ENCODE measurements at regions not wholly inside any gene's neighbourhood (a gene's known extent, or its start where the extent isn't known, plus 50 kb on each side); places are given as distances from the start of the nearest gene placed in this dataset.
"Not testable (repeated sequence)": the region's sequence is repeated elsewhere in the genome, so short reads cannot be mapped to it uniquely, and the experiment has no call there.

DNA sequence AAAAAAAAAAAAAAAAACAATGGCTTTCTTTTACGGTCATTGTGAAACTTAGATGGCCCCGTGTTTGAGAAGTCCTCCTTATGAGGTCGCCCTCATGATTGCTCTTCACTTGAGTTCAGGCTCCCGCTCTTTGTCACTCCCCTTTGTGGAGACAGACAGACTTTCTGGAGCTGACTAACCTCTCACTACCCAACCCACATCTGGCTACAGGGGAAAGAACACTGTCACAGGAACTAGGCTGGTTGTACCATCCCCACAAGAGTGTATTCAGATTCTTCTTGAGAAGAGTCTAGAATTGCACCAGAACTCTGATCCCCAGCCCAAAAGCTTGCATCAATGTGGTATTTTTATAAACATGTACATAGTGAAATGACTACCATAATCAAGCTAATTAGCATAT lies 160.4 kb upstream of the ZNF658 start:
- H3K27ac Mint-ChIP-seq; H3K4me3 Mint-ChIP-seq; H3K9me3 Mint-ChIP-seq; H3K27me3 Mint-ChIP-seq (ENCODE audit: low read depth); H3K36me3 Mint-ChIP-seq (ENCODE audit: low read depth); H3K4me1 Mint-ChIP-seq (ENCODE audit: low read depth): not testable (repeated sequence)

DNA sequence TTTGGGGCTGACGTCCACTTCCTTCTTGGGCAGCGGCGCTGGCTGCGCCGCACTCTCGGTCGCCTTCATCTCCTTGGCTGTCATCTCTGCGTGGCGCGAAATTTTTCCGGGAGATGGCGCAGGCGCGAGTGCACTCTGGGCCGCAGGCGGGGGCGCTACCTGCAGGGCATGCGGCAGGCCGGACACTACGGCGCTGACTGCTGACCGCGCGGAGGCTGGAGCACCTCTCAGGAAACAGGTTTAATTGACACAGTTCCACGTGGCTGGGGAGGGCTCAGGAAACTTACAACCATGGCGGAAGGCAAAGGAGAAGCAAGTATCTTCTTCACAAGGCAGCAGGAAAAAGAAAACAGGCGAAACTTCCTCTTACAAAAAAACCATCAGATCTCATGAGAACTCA lies 154.7 kb upstream of the ZNF658 start:
- not testable (repeated sequence) for H3K4me3 Mint-ChIP-seq; H3K9me3 Mint-ChIP-seq; H3K27me3 Mint-ChIP-seq (ENCODE audit: low read depth); H3K36me3 Mint-ChIP-seq (ENCODE audit: low read depth); H3K27ac Mint-ChIP-seq; H3K4me1 Mint-ChIP-seq (ENCODE audit: low read depth)

DNA sequence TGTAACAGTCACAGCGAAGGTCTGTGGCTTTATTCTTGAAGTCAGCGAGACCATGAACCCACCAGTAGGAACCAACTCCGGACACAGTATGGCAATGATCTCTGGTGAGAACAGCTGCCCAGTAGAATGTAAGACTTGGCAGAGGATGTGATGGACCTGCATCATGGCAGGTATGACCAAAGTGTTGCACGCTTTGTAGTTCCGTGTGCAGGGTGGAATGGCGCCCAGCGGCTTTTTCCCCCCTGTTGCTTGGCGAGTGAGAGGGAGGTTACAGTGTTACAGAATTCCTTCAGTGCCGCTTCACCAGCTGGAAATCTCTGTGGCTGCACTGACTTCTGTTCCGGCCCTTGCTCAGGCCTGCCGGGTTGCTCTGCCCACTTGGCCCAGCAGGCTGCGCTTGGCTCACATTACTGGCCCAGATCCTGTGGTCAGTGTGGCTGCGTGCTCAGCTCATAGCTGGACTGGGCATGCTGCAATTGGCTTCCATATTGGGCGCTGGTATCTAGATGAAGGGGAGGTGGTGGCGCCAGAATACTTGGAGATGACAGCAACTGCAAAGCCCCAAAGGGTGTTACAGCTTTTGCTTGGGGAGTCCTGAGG lies 148.1 kb upstream of the ZNF658 start:
- H3K4me3 Mint-ChIP-seq; H3K4me1 Mint-ChIP-seq (ENCODE audit: low read depth); H3K27ac Mint-ChIP-seq; H3K27me3 Mint-ChIP-seq (ENCODE audit: low read depth); H3K36me3 Mint-ChIP-seq (ENCODE audit: low read depth); H3K9me3 Mint-ChIP-seq: not testable (repeated sequence)

GRCh38 chr9:66759825-66760492 lies 140.6 kb upstream of the ZNF658 start:
- H3K4me1 Mint-ChIP-seq (ENCODE audit: low read depth); H3K9me3 Mint-ChIP-seq; H3K27ac Mint-ChIP-seq; H3K27me3 Mint-ChIP-seq (ENCODE audit: low read depth); H3K36me3 Mint-ChIP-seq (ENCODE audit: low read depth); H3K4me3 Mint-ChIP-seq: not testable (repeated sequence)

DNA sequence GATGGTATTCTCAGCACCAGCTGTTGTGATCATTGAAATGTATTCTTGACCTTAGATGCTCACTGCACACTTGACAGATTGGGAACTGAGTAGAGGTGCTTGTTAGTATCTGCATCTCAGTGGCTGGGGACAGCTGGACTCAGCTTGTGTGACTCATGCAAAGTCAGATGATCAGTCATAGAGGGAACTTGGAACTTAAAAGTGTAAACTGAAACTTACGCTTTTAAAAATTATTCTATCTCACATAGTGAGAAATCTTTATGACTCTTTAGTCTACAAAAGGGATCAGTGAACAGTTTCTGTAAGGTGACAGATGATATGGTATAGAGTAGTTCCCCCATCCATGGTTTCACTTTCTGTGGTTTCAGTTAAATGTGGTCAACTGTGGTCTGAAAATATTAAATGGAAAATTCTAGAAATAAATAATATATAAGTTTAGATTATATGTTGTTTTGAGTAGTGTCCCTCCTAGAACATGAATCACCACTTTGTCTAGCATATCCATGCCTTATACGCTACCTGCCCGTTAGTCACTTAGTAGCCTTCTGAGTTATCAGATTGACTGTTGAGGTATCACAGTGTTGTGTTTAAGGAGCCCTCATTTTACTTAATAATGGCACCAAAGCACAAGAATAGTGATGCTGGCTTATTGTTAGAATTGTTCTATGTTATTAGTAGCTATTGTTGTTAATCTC lies 135.6 kb upstream of the ZNF658 start:
- H3K4me3 Mint-ChIP-seq; H3K4me1 Mint-ChIP-seq (ENCODE audit: low read depth); H3K27ac Mint-ChIP-seq: not testable (repeated sequence)

DNA sequence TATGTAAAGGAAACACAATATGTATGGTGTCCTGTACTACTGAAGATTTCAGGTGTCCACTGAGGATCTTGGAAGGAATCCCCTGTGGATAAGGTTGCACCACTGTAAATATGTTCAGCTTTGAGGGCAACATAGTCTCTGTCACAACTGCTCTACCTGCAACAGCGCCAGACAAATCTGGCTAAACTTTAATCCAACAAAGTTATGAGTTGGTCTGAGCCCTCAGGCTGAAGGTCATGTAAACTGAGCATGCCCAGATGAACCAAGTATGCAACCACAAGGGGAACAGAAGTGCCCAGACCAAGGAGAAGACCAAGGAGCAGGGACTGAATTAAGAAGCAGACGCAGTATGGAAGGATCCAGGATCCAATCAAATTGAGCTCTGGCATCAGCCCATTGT lies 135.0 kb upstream of the ZNF658 start:
- not testable (repeated sequence) for H3K4me1 Mint-ChIP-seq (ENCODE audit: low read depth); H3K27ac Mint-ChIP-seq; H3K27me3 Mint-ChIP-seq (ENCODE audit: low read depth); H3K9me3 Mint-ChIP-seq; H3K4me3 Mint-ChIP-seq; H3K36me3 Mint-ChIP-seq (ENCODE audit: low read depth)

More for the DNA sequence above, 135.6 kb upstream of the ZNF658 start:
- not testable (repeated sequence) for H3K27me3 Mint-ChIP-seq (ENCODE audit: low read depth); H3K9me3 Mint-ChIP-seq; H3K36me3 Mint-ChIP-seq (ENCODE audit: low read depth)

DNA sequence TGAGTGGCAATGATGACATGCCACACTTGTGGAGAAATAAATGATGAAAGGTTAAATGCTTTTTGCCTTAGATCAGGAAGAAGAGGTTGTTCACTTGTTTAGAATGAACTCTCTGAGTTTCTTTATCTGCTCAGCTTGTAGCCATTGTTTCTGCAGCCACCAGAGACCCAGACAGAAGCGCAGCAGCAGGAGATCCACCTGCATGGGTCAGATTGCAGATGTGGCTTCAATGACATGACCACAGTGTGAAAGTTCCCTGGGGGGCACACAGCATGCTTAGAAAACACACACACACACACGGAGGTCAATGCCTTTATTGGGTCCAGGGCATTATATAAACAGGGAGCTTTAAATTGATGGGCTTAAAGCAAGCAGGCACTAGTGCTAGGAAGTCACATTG lies 129.0 kb upstream of the ZNF658 start:
- H3K4me1 Mint-ChIP-seq (ENCODE audit: low read depth); H3K27me3 Mint-ChIP-seq (ENCODE audit: low read depth); H3K36me3 Mint-ChIP-seq (ENCODE audit: low read depth); H3K9me3 Mint-ChIP-seq; H3K4me3 Mint-ChIP-seq; H3K27ac Mint-ChIP-seq: not testable (repeated sequence)

DNA sequence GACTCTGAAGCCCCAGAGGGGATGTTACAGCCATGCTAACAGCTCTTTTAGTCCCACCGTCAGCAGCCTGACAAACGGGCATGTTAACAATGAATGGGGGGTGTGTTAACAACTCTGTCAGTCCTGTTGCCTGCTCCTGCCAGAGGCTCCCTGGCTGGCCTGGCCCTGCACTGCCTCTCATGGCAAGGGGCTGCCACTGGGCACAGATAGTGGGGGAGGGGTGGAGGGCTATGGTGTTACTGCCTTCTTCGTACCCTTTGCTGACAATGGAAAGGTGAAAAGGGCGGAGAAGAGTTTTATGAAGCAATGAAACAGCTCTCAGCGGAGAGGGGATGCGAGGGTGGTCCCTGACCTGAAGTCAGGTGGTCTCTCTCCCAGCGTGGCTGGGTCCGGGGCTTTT lies 125.9 kb upstream of the ZNF658 start:
- H3K4me1 Mint-ChIP-seq (ENCODE audit: low read depth); H3K4me3 Mint-ChIP-seq; H3K36me3 Mint-ChIP-seq (ENCODE audit: low read depth); H3K27ac Mint-ChIP-seq; H3K9me3 Mint-ChIP-seq; H3K27me3 Mint-ChIP-seq (ENCODE audit: low read depth): not testable (repeated sequence)

DNA sequence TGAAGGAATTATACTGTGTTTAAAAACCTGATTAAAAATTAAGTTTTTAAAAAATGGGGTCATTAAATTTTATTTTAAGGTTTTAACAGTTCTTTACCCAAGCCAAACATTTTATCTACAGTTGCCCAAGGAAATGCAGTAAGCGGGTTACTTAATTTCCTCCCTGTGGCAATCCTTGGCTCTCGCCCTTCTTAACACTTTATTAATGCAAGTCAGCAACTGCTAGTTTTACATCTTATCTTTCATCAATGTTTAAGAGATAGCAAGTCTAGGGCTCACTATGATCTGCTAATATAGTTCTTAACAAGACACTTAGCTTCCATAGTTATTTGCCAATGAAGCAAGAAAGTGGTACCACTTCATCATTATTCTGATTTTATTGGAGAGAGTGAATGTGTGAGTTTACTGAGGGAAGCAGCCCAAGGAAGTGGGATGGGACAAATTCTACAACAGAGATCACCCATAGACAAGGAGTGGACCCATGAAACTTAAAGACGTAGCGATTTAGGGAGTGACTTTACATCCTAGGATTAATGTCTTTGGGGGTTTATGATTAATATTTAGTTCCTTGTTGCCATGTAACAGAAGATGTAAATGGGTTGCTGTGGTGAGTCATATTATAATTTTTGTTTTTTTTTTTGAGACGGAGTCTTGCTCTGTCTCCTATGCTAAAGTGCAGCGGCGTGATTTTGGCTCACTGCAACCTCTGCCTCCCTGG lies 120.4 kb upstream of the ZNF658 start:
- not testable (repeated sequence) for H3K9me3 Mint-ChIP-seq; H3K27me3 Mint-ChIP-seq (ENCODE audit: low read depth); H3K4me1 Mint-ChIP-seq (ENCODE audit: low read depth); H3K27ac Mint-ChIP-seq; H3K4me3 Mint-ChIP-seq; H3K36me3 Mint-ChIP-seq (ENCODE audit: low read depth)

GRCh38 chr9:66781240-66781639 lies 119.3 kb upstream of the ZNF658 start:
- H3K27ac Mint-ChIP-seq; H3K36me3 Mint-ChIP-seq (ENCODE audit: low read depth); H3K4me1 Mint-ChIP-seq (ENCODE audit: low read depth); H3K27me3 Mint-ChIP-seq (ENCODE audit: low read depth); H3K9me3 Mint-ChIP-seq; H3K4me3 Mint-ChIP-seq: not testable (repeated sequence)

- H3K4me3 Mint-ChIP-seq; H3K27ac Mint-ChIP-seq; H3K4me1 Mint-ChIP-seq (ENCODE audit: low read depth); H3K9me3 Mint-ChIP-seq; H3K27me3 Mint-ChIP-seq (ENCODE audit: low read depth); H3K36me3 Mint-ChIP-seq (ENCODE audit: low read depth): not testable (repeated sequence)
Observed at GRCh38 chr9:66782010-66782409, 118.5 kb upstream of the ZNF658 start.

GRCh38 chr9:66785603-66786002 lies 114.9 kb upstream of the ZNF658 start:
- not testable (repeated sequence) for H3K36me3 Mint-ChIP-seq (ENCODE audit: low read depth); H3K9me3 Mint-ChIP-seq; H3K27me3 Mint-ChIP-seq (ENCODE audit: low read depth); H3K4me3 Mint-ChIP-seq; H3K27ac Mint-ChIP-seq; H3K4me1 Mint-ChIP-seq (ENCODE audit: low read depth)

DNA sequence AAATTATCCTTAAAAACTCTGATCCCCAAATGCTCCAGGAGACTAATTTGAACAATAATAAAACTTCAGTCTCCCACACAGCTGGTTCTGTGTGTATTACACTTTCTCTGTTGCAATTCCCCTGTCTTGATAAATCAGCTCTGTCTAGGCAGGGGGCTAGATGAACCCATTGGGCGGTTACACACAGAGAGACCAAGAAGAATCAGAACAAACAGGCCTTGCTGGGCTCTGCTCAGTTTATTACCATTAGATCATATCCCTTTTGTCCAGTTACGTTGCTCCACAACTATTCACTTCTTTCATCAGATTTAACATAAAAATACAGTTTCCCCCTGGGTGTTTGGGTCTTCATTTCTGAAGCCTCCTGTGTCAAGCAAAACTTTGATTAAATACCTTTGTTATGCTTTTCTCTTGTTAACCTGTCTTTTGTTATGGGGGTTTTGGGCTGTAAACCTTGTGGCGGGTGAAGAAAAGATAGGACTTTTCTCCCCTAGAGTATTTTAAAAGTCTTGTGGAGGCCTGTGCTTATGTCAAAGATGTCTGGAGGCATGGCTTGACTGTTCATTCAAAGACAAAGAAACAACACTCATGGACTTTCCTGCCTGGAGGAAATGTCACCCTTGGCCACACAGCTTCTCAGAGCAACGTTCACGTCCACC lies 109.3 kb upstream of the ZNF658 start:
- H3K27ac Mint-ChIP-seq; H3K4me3 Mint-ChIP-seq; H3K9me3 Mint-ChIP-seq; H3K36me3 Mint-ChIP-seq (ENCODE audit: low read depth); H3K4me1 Mint-ChIP-seq (ENCODE audit: low read depth); H3K27me3 Mint-ChIP-seq (ENCODE audit: low read depth): not testable (repeated sequence)

- H3K27ac Mint-ChIP-seq; H3K36me3 Mint-ChIP-seq (ENCODE audit: low read depth); H3K27me3 Mint-ChIP-seq (ENCODE audit: low read depth); H3K4me1 Mint-ChIP-seq (ENCODE audit: low read depth); H3K9me3 Mint-ChIP-seq; H3K4me3 Mint-ChIP-seq: not testable (repeated sequence)
Observed at GRCh38 chr9:66794769-66795168, 105.8 kb upstream of the ZNF658 start.

Measured in T-helper 1 cell treated with Interleukin-12 subunit alpha and Interleukin-12 subunit beta and Interleukin-4 antibody, amounts not matched to agents 30 μg/mL and 1 μg/mL, for 36 hours (primary cell).